ENCODE measurements at regions not wholly inside any gene's neighbourhood (a gene's known extent, or its start where the extent isn't known, plus 50 kb on each side); places are given as distances from the start of the nearest gene placed in this dataset.

GRCh38 chr18:73156117-73156516 lies 288.3 kb upstream of the NETO1 start:
- Histone ChIP-seq H3K4me1 (ENCODE audit: control insufficient read depth in 1 of 2, insufficient read depth in 2 of 2, low read length in 2 of 2) (no peaks in the 10 kb centered on the region), H3K9ac (ENCODE audit: low read length) (no peak overlapping the region), H4K20me1 (ENCODE audit: insufficient read depth) (no peaks in the 10 kb centered on the region), H3K9me2 (ENCODE audit: insufficient read depth) (no peaks in the 10 kb centered on the region), H3K36me3 (ENCODE audit: control insufficient read depth in 1 of 2, insufficient read depth in 2 of 2, low read length in 2 of 2) (no peaks in the 10 kb centered on the region), H3K27me3 (ENCODE audit: insufficient read depth, low read length) (no peaks in the 10 kb centered on the region), H3K27ac (ENCODE audit: low read depth, low read length) (no peak overlapping the region), H3K4me3 (replicated peaks in 1 of 2; ENCODE audit: low read depth in 1 of 2, low read length in 2 of 2) (no peak overlapping the region), H3K79me2 (ENCODE audit: insufficient read depth, low read length) (no peaks in the 10 kb centered on the region), H3K4me2 (ENCODE audit: low read length) (no peak overlapping the region), H3K9me3 (ENCODE audit: control insufficient read depth in 1 of 2, insufficient read depth in 1 of 2, low read depth in 1 of 2, low read length in 2 of 2) (peaks cover 8 to 12% of the 10 kb centered on the region in 2 experiments; a peak in 3 of 4 replicates), H2AFZ (ENCODE audit: low read depth, low read length, poor library complexity, severe bottlenecking) (no peak overlapping the region)
- no peak for TF ChIP-seq POLR2A (IDR thresholded peaks at IDR 0.05; ENCODE audit: borderline replicate concordance, extremely low read depth, insufficient read depth, insufficient read length)
- ChIA-PET CTCF (no interaction called here), RAD21 (ENCODE audit: low non-redundant PET in 1 of 2, low total read pairs in 2 of 2, uncharacterized antibody in 2 of 2, unreplicated experiment in 2 of 2) (no interaction called here), POLR2A (no interaction called here)
- intact Hi-C loops (cut with micrococcal nuclease), result no loop called here
- no peak for ATAC-seq
- no TSS peak for BruUV-seq (replicated peaks)
- no peak for DNase-seq (ENCODE audit: low read depth, low spot score)

- POLR2A ChIA-PET, result no interaction called here
- Histone ChIP-seq H3K36me3 (ENCODE audit: control insufficient read depth in 1 of 2, insufficient read depth in 2 of 2, low read length in 2 of 2) (no peaks in the 10 kb centered on the region), H3K79me2 (ENCODE audit: insufficient read depth, low read length) (no peaks in the 10 kb centered on the region), H3K27ac (ENCODE audit: low read depth, low read length) (no peak overlapping the region), H3K9me3 (ENCODE audit: control insufficient read depth in 1 of 2, insufficient read depth in 1 of 2, low read depth in 1 of 2, low read length in 2 of 2) (peaks cover 6 to 17% of the 10 kb centered on the region in 2 experiments; a peak in 3 of 4 replicates), H2AFZ (ENCODE audit: low read depth, low read length, poor library complexity, severe bottlenecking) (no peak overlapping the region), H4K20me1 (ENCODE audit: insufficient read depth) (no peaks in the 10 kb centered on the region), H3K9ac (ENCODE audit: low read length) (no peak overlapping the region), H3K4me1 (ENCODE audit: control insufficient read depth in 1 of 2, insufficient read depth in 2 of 2, low read length in 2 of 2) (no peaks in the 10 kb centered on the region), H3K4me2 (ENCODE audit: low read length) (no peak overlapping the region), H3K4me3 (replicated peaks in 1 of 2; ENCODE audit: low read depth in 1 of 2, low read length in 2 of 2) (no peak overlapping the region), H3K9me2 (ENCODE audit: insufficient read depth) (no peaks in the 10 kb centered on the region), H3K27me3 (ENCODE audit: insufficient read depth, low read length) (no peaks in the 10 kb centered on the region)
- RAD21 ChIA-PET (ENCODE audit: low non-redundant PET in 1 of 2, low total read pairs in 2 of 2, uncharacterized antibody in 2 of 2, unreplicated experiment in 2 of 2), result no interaction called here
- CTCF ChIA-PET, result no interaction called here
- DNase-seq (ENCODE audit: low read depth, low spot score) (no peak), ATAC-seq (no peak)
- TF ChIP-seq CBX3 (IDR thresholded peaks at IDR 0.05; ENCODE audit: low read depth), result no peak
- TF ChIP-seq FOSL1 (IDR thresholded peaks at IDR 0.05; ENCODE audit: low read depth), result no peak
- no peak for TF ChIP-seq ZFX (IDR thresholded peaks at IDR 0.05)
- no peak for TF ChIP-seq ATF3 (IDR thresholded peaks at IDR 0.05)
- no peak for TF ChIP-seq JUND (IDR thresholded peaks at IDR 0.05)
- no peak for TF ChIP-seq CTCF (IDR thresholded peaks at IDR 0.05 in 2 of 3, conservative IDR thresholded peaks at IDR 0.05 in 1 of 3; ENCODE audit: borderline replicate concordance in 1 of 3, insufficient read depth in 1 of 3, low read depth in 2 of 3, low read length in 2 of 3)
- no peak for TF ChIP-seq YY1 (IDR thresholded peaks at IDR 0.05; ENCODE audit: extremely low read depth, insufficient replicate concordance, low read depth, low read length)
- TF ChIP-seq EGR1 (IDR thresholded peaks at IDR 0.05; ENCODE audit: low read depth), result no peak
- no peak for TF ChIP-seq ZNF274 (IDR thresholded peaks at IDR 0.05; ENCODE audit: low read depth, low read length)
- TF ChIP-seq CEBPB (IDR thresholded peaks at IDR 0.05; ENCODE audit: low read depth), result no peak
- intact Hi-C loops (cut with micrococcal nuclease), result no loop called here
- no TSS peak for BruUV-seq (replicated peaks)
These were observed 285.5 kb upstream of the NETO1 start for GRCh38 chr18:73153271-73153670.
